ENCODE measurements at regions not wholly inside any gene's neighbourhood (a gene's known extent, or its start where the extent isn't known, plus 50 kb on each side); places are given as distances from the start of the nearest gene placed in this dataset.
"Not testable (repeated sequence)": the region's sequence is repeated elsewhere in the genome, so short reads cannot be mapped to it uniquely, and the experiment has no call there.

- no peak for DNase-seq
Measured at GRCh38 chr1:65593516-65593915, 173.0 kb downstream of the LEPR start.

- no peak for DNase-seq
Measured at GRCh38 chr1:65595724-65596123, 175.3 kb downstream of the LEPR start.

DNA sequence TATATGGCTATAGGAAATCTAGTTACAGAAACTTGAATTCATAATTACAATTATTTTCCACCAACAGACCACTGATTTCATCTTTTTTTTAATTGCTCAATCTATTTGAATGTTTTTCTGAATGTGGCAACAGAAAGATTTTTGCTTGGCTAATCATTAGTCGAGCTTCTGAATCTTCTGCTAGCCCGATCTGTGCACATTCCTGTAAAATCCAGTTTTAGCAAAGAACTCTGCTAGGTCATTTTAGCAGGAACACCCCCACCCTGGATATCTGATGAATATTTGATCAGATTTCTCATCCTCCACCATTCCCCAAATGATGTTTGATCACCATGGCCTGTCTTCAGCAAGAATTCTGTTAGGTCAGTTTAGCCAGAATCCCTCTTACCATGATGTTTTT lies 176.3 kb downstream of the LEPR start:
- DNase-seq = no peak

DNA sequence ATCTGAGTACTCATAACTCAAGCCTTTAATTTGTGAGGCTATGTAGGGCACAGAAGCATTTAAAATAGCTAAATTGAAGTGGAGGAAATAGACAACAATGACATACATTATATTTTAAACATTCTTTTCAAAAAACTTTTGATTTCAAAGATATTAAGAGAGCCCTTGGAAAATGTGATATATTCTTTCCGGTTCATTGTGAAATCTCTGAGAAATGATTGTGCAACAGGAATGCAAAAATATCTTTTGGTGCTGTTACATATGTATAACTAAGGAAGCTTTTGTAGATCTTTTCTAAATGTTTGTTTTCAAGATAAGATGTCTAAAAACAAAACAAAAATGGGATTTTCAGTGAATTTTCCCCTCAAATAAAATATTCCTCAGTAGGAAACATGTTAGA lies 185.2 kb downstream of the LEPR start:
- DNase-seq = no peak

DNA sequence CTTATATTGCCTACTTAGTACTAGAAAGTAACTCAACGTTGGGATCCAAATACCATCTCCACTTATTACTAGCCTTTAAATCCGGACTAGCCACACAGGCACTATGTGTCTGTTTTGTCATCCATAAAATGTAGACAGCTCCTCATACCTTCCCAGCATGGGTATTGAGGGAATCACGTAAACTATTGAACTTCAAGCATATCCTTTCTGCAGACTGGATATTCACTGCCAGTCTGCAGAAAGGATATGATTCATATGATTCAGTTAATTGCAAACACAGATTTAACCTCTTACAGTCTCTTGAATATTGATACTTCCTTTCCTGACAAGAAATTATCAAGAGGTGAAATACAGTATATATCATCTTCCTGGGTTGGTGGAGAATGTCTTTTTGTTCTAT lies 186.0 kb downstream of the LEPR start:
- DNase-seq = no peak

DNA sequence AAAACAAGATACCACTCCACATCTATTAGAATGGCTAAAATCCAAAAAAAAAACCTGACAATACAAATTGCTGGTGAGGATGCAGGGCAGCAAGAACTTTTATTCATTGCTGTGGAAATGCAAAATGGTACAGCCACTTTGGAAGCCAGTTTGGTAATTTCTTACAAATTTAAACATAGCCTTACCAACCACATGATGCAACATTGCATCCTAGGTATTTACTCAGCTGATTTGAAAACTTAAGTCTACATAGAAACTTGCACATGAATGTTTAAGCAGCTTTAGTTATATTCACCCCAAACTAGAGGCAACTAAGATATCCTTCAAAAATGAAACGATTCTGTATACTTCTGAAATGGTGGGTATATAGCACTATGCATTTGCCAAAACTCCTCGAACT lies 178.8 kb upstream of the PDE4B start:
- no peak for DNase-seq

DNA sequence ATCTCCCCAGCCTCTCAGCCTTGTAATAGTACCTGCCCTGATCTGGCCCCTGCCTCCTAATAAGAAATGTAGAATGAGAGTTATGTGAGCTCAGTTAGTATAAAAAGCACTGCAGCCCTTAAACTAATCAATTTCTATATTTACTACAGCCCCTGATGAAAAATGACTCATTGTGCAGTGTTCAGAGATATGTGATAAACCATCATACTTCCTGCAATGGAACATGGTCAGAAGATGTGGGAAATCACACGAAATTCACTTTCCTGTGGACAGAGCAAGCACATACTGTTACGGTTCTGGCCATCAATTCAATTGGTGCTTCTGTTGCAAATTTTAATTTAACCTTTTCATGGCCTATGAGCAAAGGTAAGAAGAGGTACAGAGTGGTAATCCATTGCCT lies 176.8 kb upstream of the PDE4B start:
- no peak for DNase-seq

GRCh38 chr1:65621721-65622120 lies 171.0 kb upstream of the PDE4B start:
- DNase-seq = not testable (repeated sequence)

DNA sequence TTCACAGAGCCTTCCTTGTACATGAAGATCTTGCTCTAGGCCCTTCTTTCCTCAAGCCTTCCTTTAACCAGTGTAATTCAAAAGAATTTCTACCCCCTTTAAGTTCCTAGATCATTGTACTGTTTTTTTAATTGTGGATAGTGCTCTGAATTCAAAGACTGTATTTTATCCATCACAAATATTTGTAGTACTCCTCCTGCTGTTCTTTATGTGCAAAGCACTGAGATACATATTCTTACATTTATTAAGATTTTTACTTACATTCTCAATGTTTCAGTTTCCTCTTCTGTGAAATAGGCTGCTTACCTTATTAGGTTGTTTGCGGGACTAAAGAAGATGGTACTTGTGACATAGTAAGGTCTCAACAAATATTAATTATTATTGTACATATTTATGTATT lies 168.8 kb upstream of the PDE4B start:
- DNase-seq = no peak

- no peak for DNase-seq
Measured at GRCh38 chr1:65625528-65625927, 167.2 kb upstream of the PDE4B start.

- DNase-seq = no peak
Measured at GRCh38 chr1:65626003-65626402, 166.7 kb upstream of the PDE4B start.

DNA sequence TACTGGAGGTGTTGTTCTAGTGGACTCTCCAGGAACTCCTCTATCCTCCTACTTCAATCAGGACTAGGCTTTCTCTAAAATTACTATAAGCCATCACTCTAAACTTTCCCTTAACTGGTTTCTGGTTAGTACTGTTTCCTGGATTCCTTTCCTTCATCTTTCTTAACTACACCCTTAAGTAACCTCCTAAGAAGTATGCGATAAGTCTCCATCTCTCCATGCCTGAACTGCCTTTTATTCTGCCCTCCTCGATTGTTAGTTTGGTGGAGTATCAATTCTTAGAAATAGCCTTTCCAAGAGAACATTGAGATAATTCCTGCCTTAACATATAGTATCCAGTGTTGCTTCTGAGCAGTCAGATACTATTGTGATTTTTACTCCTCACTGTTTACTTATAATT lies 162.9 kb upstream of the PDE4B start:
- no peak for DNase-seq

GRCh38 chr1:65630855-65631254 lies 161.8 kb upstream of the PDE4B start:
- DNase-seq = no peak

DNA sequence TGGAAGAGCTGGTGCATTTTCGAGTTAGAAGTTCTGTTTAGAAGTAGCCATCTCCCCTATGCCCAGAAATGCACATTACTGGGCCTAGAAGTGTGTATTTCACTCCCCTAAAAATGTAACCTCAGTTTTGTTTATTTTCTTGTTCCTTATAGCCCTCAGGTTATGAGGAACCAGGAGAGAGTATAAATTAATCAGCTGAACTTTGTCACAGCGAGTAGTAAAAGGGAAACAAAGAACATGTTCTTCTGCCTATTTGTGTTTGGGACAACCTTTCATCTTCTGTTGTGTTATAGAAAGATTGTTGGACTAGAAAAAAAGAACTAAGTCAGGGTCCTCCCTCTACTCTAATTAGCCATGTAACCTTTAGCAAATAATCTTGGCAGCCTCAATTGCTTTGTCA lies 160.5 kb upstream of the PDE4B start:
- DNase-seq = no peak

- DNase-seq = no peak
Measured at GRCh38 chr1:65640046-65640445, 152.6 kb upstream of the PDE4B start.

- DNase-seq = not testable (repeated sequence)
Measured at GRCh38 chr1:65649185-65649584, 143.5 kb upstream of the PDE4B start.

GRCh38 chr1:65650682-65651081 lies 142.0 kb upstream of the PDE4B start:
- no peak for DNase-seq

- DNase-seq = not testable (repeated sequence)
Measured at GRCh38 chr1:65654526-65654925, 138.2 kb upstream of the PDE4B start.

GRCh38 chr1:65657609-65658008 lies 135.1 kb upstream of the PDE4B start:
- not testable (repeated sequence) for DNase-seq

DNA sequence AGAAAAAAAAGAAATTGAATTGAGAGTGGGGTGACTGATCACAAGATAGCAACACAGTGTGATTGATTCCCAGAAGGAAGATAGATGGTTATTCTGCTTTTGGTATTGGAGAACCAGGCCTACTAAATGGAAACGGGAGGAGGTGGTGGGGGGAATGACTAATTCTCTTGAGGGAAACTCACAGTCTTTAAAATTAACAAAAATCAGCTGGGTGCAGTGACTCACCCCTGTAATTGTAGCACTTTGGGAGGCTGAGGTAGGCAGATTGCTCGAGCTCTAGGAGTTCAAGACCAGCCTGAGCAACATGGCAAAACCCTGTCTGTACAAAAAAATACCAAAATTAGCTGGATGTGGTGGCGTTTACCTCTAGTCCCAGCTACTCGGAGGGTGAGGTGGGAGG lies 134.6 kb upstream of the PDE4B start:
- DNase-seq = no peak

DNA sequence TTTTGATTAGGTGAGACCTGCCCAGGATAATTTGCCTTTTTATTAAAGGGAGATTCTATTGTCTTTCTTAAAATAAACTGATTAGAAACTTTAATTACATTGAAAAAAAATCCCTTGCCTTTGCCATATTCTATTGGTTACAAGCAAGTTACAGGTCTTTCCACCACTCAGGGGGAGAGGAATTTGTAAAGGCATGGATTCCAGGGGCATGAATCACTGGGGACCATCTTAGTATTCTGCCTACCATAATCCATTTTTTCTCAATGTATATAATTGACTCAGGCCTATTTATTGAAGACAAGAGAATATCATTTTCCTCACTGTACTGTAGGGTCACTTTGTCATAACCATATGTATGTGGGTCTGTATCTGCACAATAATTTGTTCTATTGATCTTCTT lies 124.3 kb upstream of the PDE4B start:
- DNase-seq = no peak

- no peak for DNase-seq
Measured at GRCh38 chr1:65670518-65670917, 122.2 kb upstream of the PDE4B start.

DNA sequence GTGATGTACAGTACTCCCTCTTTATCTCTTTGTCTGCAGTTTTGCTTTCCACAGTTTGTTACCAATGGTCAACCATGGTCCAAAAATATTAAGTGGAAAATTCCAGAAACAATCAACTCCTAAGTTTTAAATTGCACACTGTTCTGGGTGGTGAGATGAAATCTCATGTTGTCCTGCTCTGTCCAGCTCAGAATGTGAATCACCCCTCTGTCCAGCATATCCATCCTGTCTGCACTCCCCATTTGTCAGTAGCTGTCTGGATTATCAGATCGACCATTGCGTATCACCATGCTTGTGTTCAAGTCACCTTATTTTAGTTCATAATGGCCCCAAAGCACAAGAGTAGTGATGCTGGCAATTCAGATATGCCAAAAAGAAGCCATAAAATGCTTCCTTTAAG lies 118.2 kb upstream of the PDE4B start:
- DNase-seq = no peak

DNA sequence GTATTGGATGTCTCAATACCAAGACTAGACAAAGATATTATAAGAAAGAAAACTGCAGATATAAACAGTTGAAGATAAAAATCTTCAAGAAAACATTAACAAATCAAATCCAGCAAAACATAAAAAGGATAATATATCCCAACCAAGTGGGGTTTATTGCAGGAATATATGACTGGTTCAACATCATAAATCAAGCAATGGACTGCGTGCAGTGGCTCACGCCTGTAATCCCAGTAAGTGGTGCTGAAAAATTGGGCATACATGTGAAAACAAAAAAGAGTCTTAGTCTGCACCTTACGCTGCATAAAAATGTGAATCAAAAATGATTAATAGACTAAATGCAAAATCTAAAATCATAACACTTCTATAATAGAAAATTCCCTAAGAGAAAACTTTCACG lies 112.9 kb upstream of the PDE4B start:
- no peak for DNase-seq

GRCh38 chr1:65681096-65681495 lies 111.6 kb upstream of the PDE4B start:
- no peak for DNase-seq

Data from NCI-H524 treated with DMSO at 0.1 percent for 48 hours (cell line).